Peyer's patch (tissue), 4 donors: ENCODE measurements at regions not wholly inside any gene's neighbourhood (a gene's known extent, or its start where the extent isn't known, plus 50 kb on each side); places are given as distances from the start of the nearest gene placed in this dataset.

Experiments
- POLR2A ChIP-seq, 2 donors: fragments of 450-650 bp; IDR thresholded peaks; one replicate each; pipeline ENCODE4 v1.5.1; 2017; ENCODE audit warnings: antibody characterized with exemption in 2 of 2, mild to moderate bottlenecking in 2 of 2, moderate library complexity in 2 of 2
- TF ChIP-seq, protein P1 (sequence below), 6 experiments: fragments of 450-650 bp in 4 of 6; fragments of 200-600 bp in 2 of 6; sonication (generic) in 1 of 6; IDR thresholded peaks; one replicate each; pipeline ENCODE4 v1.5.1; 2017 to 2019; ENCODE audit warnings: antibody characterized with exemption in 6 of 6, mild to moderate bottlenecking in 3 of 6, moderate library complexity in 1 of 6

DNA sequence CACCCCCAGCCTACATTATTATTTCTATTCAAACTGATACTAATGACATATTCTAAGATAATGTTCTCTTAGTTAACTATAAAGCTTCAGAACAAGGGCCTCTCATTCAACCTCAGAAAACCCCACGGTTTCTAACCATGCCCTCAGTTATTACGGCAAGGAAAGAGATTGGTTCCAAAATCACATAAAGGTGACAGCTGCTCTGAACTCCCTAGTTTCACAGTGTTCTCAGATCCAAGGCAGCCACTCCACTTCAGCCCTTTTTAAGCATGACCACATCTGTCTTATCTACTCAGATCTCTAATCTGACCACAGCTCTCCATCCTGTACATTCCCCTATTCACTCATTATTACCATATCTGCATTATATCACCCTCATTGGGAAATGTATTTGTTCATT lies 98.8 kb upstream of the CEP85L start:
- TF ChIP-seq, protein P1, sequence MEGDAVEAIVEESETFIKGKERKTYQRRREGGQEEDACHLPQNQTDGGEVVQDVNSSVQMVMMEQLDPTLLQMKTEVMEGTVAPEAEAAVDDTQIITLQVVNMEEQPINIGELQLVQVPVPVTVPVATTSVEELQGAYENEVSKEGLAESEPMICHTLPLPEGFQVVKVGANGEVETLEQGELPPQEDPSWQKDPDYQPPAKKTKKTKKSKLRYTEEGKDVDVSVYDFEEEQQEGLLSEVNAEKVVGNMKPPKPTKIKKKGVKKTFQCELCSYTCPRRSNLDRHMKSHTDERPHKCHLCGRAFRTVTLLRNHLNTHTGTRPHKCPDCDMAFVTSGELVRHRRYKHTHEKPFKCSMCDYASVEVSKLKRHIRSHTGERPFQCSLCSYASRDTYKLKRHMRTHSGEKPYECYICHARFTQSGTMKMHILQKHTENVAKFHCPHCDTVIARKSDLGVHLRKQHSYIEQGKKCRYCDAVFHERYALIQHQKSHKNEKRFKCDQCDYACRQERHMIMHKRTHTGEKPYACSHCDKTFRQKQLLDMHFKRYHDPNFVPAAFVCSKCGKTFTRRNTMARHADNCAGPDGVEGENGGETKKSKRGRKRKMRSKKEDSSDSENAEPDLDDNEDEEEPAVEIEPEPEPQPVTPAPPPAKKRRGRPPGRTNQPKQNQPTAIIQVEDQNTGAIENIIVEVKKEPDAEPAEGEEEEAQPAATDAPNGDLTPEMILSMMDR (IDR thresholded peaks at IDR 0.05) = no peak
- no peak for TF ChIP-seq POLR2A (IDR thresholded peaks at IDR 0.05)
